ENCODE measurements at regions not wholly inside any gene's neighbourhood (a gene's known extent, or its start where the extent isn't known, plus 50 kb on each side); places are given as distances from the start of the nearest gene placed in this dataset.

DNA sequence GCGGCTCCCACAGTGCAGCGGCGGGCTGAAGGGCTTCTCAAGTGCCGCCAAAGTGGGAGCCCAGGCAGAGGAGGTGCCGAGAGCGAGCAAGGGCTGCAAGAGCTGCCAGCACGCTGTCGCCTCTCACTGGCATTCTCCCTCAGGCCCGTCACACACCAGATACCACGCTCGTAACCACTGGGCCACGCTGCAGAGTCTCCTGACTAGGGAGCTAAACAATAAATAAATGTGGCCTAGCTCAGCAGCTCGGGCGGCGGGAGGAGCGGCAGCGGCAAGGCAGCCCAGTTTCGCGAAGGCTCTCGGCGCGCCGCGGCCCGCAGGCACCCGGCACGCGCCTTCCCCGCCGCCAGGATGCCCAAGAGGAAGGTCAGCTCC is 55.9 kb upstream of the FAM174B start:
- DNase-seq (ENCODE audit: low spot score in 2 of 2) = no peak
- 93 to 95% methylated on average over 28 to 30 of the region's 30 CpGs for WGBS, 2 donors
- no peak for TF ChIP-seq POLR2A (IDR thresholded peaks at IDR 0.05)
- TF ChIP-seq, protein P1, sequence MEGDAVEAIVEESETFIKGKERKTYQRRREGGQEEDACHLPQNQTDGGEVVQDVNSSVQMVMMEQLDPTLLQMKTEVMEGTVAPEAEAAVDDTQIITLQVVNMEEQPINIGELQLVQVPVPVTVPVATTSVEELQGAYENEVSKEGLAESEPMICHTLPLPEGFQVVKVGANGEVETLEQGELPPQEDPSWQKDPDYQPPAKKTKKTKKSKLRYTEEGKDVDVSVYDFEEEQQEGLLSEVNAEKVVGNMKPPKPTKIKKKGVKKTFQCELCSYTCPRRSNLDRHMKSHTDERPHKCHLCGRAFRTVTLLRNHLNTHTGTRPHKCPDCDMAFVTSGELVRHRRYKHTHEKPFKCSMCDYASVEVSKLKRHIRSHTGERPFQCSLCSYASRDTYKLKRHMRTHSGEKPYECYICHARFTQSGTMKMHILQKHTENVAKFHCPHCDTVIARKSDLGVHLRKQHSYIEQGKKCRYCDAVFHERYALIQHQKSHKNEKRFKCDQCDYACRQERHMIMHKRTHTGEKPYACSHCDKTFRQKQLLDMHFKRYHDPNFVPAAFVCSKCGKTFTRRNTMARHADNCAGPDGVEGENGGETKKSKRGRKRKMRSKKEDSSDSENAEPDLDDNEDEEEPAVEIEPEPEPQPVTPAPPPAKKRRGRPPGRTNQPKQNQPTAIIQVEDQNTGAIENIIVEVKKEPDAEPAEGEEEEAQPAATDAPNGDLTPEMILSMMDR (IDR thresholded peaks at IDR 0.05) = no peak
- intact Hi-C loops (cut with DNase I; ENCODE audit: low total_unique reads) = no loop called here
- H3K4me3 ChIP-seq (ENCODE audit: low read depth, poor library complexity, severe bottlenecking) = no peak overlapping the region

GRCh38 chr15:92714077-92714476 is 58.5 kb upstream of the FAM174B start:
- TF ChIP-seq POLR2A (IDR thresholded peaks at IDR 0.05) = no peak
- TF ChIP-seq, protein P1 (IDR thresholded peaks at IDR 0.05) = no peak
- intact Hi-C loops (cut with DNase I; ENCODE audit: low total_unique reads) = no loop called here
- WGBS, 2 donors = 0 to 1% methylated on average over 16 of the region's 16 CpGs
- peak overlapping the region; percentile 30 for H3K4me3 ChIP-seq (ENCODE audit: low read depth, poor library complexity, severe bottlenecking)
- DNase-seq (ENCODE audit: low spot score in 2 of 2) = peak; percentile 22 to 85

DNA sequence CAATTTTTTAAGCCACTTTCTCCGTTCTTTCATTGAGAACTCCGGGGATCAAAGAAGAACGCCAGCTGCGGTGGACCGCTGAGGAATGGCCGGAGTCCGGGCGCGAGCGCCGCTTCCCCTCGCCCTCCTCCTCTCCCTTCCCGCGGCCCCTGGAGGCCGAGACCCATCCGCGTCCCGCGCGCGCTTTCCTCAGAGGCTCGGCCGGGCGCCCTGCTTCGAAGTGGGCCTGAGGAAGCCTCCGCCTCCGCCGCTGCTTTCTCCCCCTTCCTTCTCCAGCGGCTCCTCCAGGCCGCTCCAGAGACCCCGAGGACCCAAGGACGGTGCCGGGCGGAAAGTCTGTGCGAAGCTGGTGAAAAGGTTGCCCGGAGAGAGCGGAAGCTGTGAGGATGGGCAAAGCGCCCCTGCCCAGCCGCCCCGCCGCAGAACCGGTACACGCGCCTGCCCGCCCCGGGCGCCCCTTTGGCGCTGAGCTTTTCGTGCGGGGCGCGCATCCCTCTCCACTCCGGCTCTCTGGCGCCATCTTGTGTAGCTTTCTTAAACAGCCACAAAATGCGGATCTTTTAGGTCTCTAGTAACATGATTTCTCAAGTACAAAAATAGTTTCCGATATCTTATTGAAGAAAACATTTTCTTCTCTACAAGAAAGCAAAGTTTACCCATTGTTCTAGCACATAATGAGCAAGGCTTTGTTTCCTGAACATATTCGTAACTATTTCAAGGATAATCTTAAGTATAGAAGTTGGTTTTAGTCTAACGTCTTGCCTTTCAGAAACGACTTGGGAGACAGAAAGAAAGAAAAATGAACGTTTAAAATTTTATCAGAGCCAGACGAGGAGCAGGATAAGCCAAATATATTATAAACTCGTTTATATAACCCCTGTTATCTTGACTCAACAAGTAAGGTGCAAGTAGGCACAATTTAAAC is 59.2 kb upstream of the FAM174B start:
- peak overlapping the region; percentile 30 for H3K4me3 ChIP-seq (ENCODE audit: low read depth, poor library complexity, severe bottlenecking)
- peak; percentile 80 to 95 for DNase-seq (ENCODE audit: low spot score in 2 of 2)
- intact Hi-C loops (cut with DNase I; ENCODE audit: low total_unique reads) = no loop called here
- no peak for TF ChIP-seq POLR2A (IDR thresholded peaks at IDR 0.05)
- TF ChIP-seq, protein P1 (IDR thresholded peaks at IDR 0.05) = peak in 1 of 3 donors; percentile 70
- WGBS, 2 donors = 2% methylated on average over 60 to 61 of the region's 62 CpGs

DNA sequence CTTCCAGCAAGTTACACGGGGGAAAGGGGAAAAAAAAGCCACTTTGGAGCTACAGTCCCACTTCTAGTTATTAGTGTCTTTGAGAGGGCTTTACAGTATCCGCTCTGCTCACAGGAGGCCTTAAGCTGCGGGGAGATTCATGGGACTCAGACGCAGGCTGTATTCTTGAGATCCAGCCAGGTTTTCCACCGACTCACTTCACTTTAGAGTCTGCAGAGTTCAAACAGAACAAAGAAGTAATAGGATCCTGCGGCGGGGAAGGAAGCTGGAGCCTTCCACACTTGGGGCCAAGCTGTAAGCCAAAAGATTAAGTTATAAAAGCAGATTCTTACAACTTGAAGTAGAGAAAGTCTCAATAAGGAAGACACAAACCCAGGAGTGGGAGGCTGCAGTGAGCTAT is 60.2 kb upstream of the FAM174B start:
- intact Hi-C loops (cut with DNase I; ENCODE audit: low total_unique reads) = no loop called here
- TF ChIP-seq, protein P1 (IDR thresholded peaks at IDR 0.05) = no peak
- no peak for TF ChIP-seq POLR2A (IDR thresholded peaks at IDR 0.05)
- peak in 1 of 2 donors; percentile 12 for DNase-seq (ENCODE audit: low spot score in 2 of 2)
- 70 to 76% methylated on average over 7 of the region's 7 CpGs for WGBS, 2 donors
- no peak overlapping the region for H3K4me3 ChIP-seq (ENCODE audit: low read depth, poor library complexity, severe bottlenecking)

- intact Hi-C loops (cut with DNase I; ENCODE audit: low total_unique reads) = no loop called here
- TF ChIP-seq, protein P1 (IDR thresholded peaks at IDR 0.05) = no peak
- TF ChIP-seq POLR2A (IDR thresholded peaks at IDR 0.05) = no peak
- H3K4me3 ChIP-seq (ENCODE audit: low read depth, poor library complexity, severe bottlenecking) = no peak overlapping the region
- 72 to 80% methylated on average over 4 of the region's 4 CpGs for WGBS, 2 donors
- DNase-seq (ENCODE audit: low spot score in 2 of 2) = no peak
These were observed 63.4 kb upstream of the FAM174B start for GRCh38 chr15:92719021-92719420.
